CMK (cell line): ENCODE measurements at regions not wholly inside any gene's neighbourhood (a gene's known extent, or its start where the extent isn't known, plus 50 kb on each side); places are given as distances from the start of the nearest gene placed in this dataset.
"Not testable (repeated sequence)": the region's sequence is repeated elsewhere in the genome, so short reads cannot be mapped to it uniquely, and the experiment has no call there.

ENCODE experiments used
- DNase-seq: peaks from one replicate; pipeline ENCODE4 v3.0.0-alpha.2; 2010; ENCODE audit warnings: low read depth

GRCh38 chr4:138113819-138114400 lies 128.2 kb downstream of the SLC7A11 start:
- no peak for DNase-seq

GRCh38 chr4:138112890-138113289 lies 129.3 kb downstream of the SLC7A11 start:
- DNase-seq = not testable (repeated sequence)

GRCh38 chr4:138112389-138112788 lies 129.8 kb downstream of the SLC7A11 start:
- no peak for DNase-seq

GRCh38 chr4:138111462-138112000 lies 130.6 kb downstream of the SLC7A11 start:
- DNase-seq = no peak

- DNase-seq = no peak
These were observed 131.3 kb downstream of the SLC7A11 start for GRCh38 chr4:138110815-138111214.

- no peak for DNase-seq
These were observed 135.1 kb downstream of the SLC7A11 start for GRCh38 chr4:138107023-138107422.

- no peak for DNase-seq
These were observed 136.8 kb downstream of the SLC7A11 start for GRCh38 chr4:138105331-138105730.

- DNase-seq = no peak
These were observed 137.9 kb downstream of the SLC7A11 start for GRCh38 chr4:138104284-138104680.

GRCh38 chr4:138103597-138104283 lies 138.4 kb downstream of the SLC7A11 start:
- no peak for DNase-seq

- no peak for DNase-seq
These were observed 142.8 kb downstream of the SLC7A11 start for GRCh38 chr4:138099385-138099784.

GRCh38 chr4:138097912-138098600 lies 144.1 kb downstream of the SLC7A11 start:
- no peak for DNase-seq

- DNase-seq = no peak
These were observed 145.6 kb downstream of the SLC7A11 start for GRCh38 chr4:138096384-138097062.

GRCh38 chr4:138095378-138095777 lies 146.8 kb downstream of the SLC7A11 start:
- DNase-seq = no peak

- DNase-seq = no peak
These were observed 150.1 kb downstream of the SLC7A11 start for GRCh38 chr4:138092060-138092459.

GRCh38 chr4:138090918-138091676 lies 151.1 kb downstream of the SLC7A11 start:
- DNase-seq = no peak

GRCh38 chr4:138090150-138090917 lies 151.8 kb downstream of the SLC7A11 start:
- peak; percentile 22 for DNase-seq

- DNase-seq = no peak
These were observed 153.5 kb downstream of the SLC7A11 start for GRCh38 chr4:138088449-138089208.

GRCh38 chr4:138087066-138087719 lies 155.0 kb downstream of the SLC7A11 start:
- DNase-seq = no peak

- DNase-seq = no peak
These were observed 155.5 kb downstream of the SLC7A11 start for GRCh38 chr4:138086611-138087041.
